ENCODE measurements at regions not wholly inside any gene's neighbourhood (a gene's known extent, or its start where the extent isn't known, plus 50 kb on each side); places are given as distances from the start of the nearest gene placed in this dataset.

DNA sequence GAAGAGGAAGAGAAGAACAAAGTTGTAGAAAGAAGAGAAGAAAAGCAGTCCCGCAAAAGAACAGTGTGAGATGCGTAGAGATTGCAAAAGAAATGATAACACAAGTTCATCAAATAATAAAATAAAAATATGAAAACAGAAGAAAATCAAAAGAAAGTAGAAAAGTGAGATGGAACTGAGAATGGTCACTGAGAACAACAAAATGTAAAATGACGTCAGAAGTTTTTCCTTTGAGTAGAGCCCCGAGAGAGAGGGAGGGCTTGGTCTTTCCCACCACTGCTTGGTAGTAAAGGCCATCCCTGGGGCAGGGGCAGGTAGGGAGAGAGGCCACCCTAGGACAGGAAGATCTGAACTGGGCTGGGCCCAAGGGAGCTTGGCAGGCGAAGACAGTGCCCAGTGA lies 533.7 kb downstream of the QKI start:
- H3K4me1 ChIP-seq (replicated peaks in 1 of 2; ENCODE audit: control insufficient read depth in 2 of 2, insufficient read depth in 2 of 2, low read length in 2 of 2): no peaks in the 10 kb centered on the region
- ATAC-seq (no peak), FAIRE-seq (no peak), DNase-seq (ENCODE audit: extremely low read depth in 1 of 4, low spot score in 3 of 4) (no peak)
- TF ChIP-seq, protein P1, sequence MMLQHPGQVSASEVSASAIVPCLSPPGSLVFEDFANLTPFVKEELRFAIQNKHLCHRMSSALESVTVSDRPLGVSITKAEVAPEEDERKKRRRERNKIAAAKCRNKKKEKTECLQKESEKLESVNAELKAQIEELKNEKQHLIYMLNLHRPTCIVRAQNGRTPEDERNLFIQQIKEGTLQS (IDR thresholded peaks at IDR 0.05): peak; percentile 8; the same call in 1 of the 2 replicates
- TF ChIP-seq, protein P1 (CRISPR knock-in tag; conservative IDR thresholded peaks at IDR 0.05): no peak
- TF ChIP-seq PHF8 (IDR thresholded peaks at IDR 0.05; ENCODE audit: borderline replicate concordance, low read length): no peak
- H3K9ac ChIP-seq (ENCODE audit: insufficient read depth in 1 of 2, low read depth in 2 of 2, low read length in 2 of 2): no peak overlapping the region
- 1% methylated on average over 5 of the region's 5 CpGs for WGBS (ENCODE audit: insufficient coverage, low coverage, missing lambda C conversion rate)
- no peaks in the 10 kb centered on the region for H3K79me2 ChIP-seq (ENCODE audit: control insufficient read depth, insufficient read depth, low read length)
- no peak overlapping the region for H3K4me3 ChIP-seq
- ChIA-PET POLR2A (interaction anchor here (0.9 kb wide), 1 partner anchor 11 kb away, joined by 3 read pairs; no protein-coding TSS in a partner anchor), CTCF (ENCODE audit: low intra/inter-chr PET ratio) (no interaction called here)
- in situ Hi-C loops (cut with MboI): no loop called here
- intact Hi-C loops (cut with micrococcal nuclease): no loop called here
- no peak overlapping the region for H2AFZ ChIP-seq (ENCODE audit: low read depth, low read length)
- H3K4me2 ChIP-seq (ENCODE audit: insufficient read depth, low read length): no peak overlapping the region
- no peaks in the 10 kb centered on the region for H3K9me1 ChIP-seq (ENCODE audit: control insufficient read depth, insufficient read depth, low read length)
- no peak overlapping the region for H3K27ac ChIP-seq (ENCODE audit: extremely low read depth, low read depth, low read length)
- H3K9me3 ChIP-seq (replicated peaks; ENCODE audit: control insufficient read depth, insufficient read depth, low read depth, low read length): no peaks in the 10 kb centered on the region
- no TSS peak for BruUV-seq (replicated peaks)
- H4K20me1 ChIP-seq (replicated peaks; ENCODE audit: control insufficient read depth, insufficient read depth, low read length): peaks cover 4% of the 10 kb centered on the region; the same call in 1 of the 2 replicates
- H3K27me3 ChIP-seq (ENCODE audit: control insufficient read depth in 2 of 2, insufficient read depth in 2 of 2, low read length in 2 of 2): peaks cover 42 to 50% of the 10 kb centered on the region in 2 experiments
- no peaks in the 10 kb centered on the region for H3K36me3 ChIP-seq (ENCODE audit: control insufficient read depth, insufficient read depth, low read length)

DNA sequence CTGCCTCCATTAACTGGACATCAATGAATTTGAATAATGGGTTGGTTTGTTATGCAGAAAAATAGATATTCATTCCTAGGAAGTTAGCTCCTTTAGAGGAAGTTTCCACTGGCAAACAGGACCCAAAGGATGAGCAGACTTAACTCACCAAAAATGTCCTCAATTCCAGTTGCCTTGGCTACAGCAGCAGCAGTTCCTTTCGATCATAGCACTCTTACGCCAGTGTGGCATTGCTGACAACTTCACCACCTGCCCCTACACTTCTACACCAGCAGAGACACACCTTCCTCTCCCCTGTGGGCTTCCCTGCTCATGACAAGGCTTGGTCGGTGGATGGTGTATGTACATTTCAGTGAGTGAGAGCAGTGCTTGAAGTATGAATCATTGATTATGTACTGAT lies 532.8 kb downstream of the QKI start:
- no peak for FAIRE-seq
- Histone ChIP-seq H3K9ac (ENCODE audit: insufficient read depth in 1 of 2, low read depth in 2 of 2, low read length in 2 of 2) (no peak overlapping the region), H3K4me2 (ENCODE audit: insufficient read depth, low read length) (no peak overlapping the region), H3K36me3 (ENCODE audit: control insufficient read depth, insufficient read depth, low read length) (no peaks in the 10 kb centered on the region), H3K4me3 (no peak overlapping the region), H3K9me3 (replicated peaks; ENCODE audit: control insufficient read depth, insufficient read depth, low read depth, low read length) (no peaks in the 10 kb centered on the region), H3K27ac (ENCODE audit: extremely low read depth, low read depth, low read length) (no peak overlapping the region), H3K4me1 (replicated peaks in 1 of 2; ENCODE audit: control insufficient read depth in 2 of 2, insufficient read depth in 2 of 2, low read length in 2 of 2) (no peaks in the 10 kb centered on the region), H2AFZ (ENCODE audit: low read depth, low read length) (no peak overlapping the region), H3K79me2 (ENCODE audit: control insufficient read depth, insufficient read depth, low read length) (no peaks in the 10 kb centered on the region), H3K9me1 (ENCODE audit: control insufficient read depth, insufficient read depth, low read length) (no peaks in the 10 kb centered on the region), H4K20me1 (replicated peaks; ENCODE audit: control insufficient read depth, insufficient read depth, low read length) (peaks cover 4% of the 10 kb centered on the region; the same call in 1 of the 2 replicates), H3K27me3 (ENCODE audit: control insufficient read depth in 2 of 2, insufficient read depth in 2 of 2, low read length in 2 of 2) (peaks cover 40 to 49% of the 10 kb centered on the region in 2 experiments)
- ATAC-seq: no peak
- no TSS peak for BruUV-seq (replicated peaks)
- ChIA-PET CTCF (ENCODE audit: low intra/inter-chr PET ratio) (no interaction called here), POLR2A (no interaction called here)
- DNase-seq (ENCODE audit: extremely low read depth in 1 of 4, low spot score in 3 of 4): no peak
- in situ Hi-C loops (cut with MboI): no loop called here
- 0% methylated on average over 3 of the region's 3 CpGs for WGBS (ENCODE audit: insufficient coverage, low coverage, missing lambda C conversion rate)
- intact Hi-C loops (cut with micrococcal nuclease): no loop called here
- TF ChIP-seq ASH1L (IDR thresholded peaks at IDR 0.05; ENCODE audit: borderline replicate concordance, low read depth, partially characterized antibody) (no peak), TRIM24 (IDR thresholded peaks at IDR 0.05) (no peak), NFYB (IDR thresholded peaks at IDR 0.05; ENCODE audit: extremely low read depth, insufficient read length) (no peak), DIDO1 (tag; IDR thresholded peaks at IDR 0.05; ENCODE audit: low read depth) (no peak), MTA3 (IDR thresholded peaks at IDR 0.05; ENCODE audit: borderline replicate concordance) (no peak), MED1 (CRISPR knock-in tag; IDR thresholded peaks at IDR 0.05; ENCODE audit: borderline replicate concordance) (no peak)
- TF ChIP-seq, protein P2, sequence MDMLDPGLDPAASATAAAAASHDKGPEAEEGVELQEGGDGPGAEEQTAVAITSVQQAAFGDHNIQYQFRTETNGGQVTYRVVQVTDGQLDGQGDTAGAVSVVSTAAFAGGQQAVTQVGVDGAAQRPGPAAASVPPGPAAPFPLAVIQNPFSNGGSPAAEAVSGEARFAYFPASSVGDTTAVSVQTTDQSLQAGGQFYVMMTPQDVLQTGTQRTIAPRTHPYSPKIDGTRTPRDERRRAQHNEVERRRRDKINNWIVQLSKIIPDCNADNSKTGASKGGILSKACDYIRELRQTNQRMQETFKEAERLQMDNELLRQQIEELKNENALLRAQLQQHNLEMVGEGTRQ (CRISPR knock-in tag; IDR thresholded peaks at IDR 0.05): no peak

Data from K562 (cell line).